ENCODE measurements at regions not wholly inside any gene's neighbourhood (a gene's known extent, or its start where the extent isn't known, plus 50 kb on each side); places are given as distances from the start of the nearest gene placed in this dataset.

DNA sequence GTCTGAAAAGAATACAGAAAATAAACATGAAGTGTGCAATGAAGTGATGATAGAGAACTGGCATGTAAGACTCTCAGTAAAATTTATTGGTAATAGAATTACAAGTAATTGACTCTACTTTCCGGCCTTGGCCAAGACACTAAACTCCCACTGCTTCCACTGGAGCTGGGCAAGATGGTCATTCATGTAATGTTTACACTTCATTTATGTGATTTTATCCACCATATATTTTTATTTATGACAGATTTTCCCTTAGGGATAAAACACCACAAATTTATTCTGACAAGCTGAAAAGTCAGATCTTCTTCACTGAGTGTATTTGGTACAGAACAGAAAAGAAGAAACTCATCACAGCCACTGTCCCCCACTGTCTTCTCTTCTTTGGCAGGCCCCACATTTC lies 191.9 kb downstream of the SLC39A8 start:
- Mint-ChIP-seq H3K9me3 (ENCODE audit: unreplicated experiment) (no peaks in the 10 kb centered on the region), H3K4me1 (ENCODE audit: low read depth, unreplicated experiment) (no peaks in the 10 kb centered on the region), H3K27ac (ENCODE audit: unreplicated experiment) (no peak overlapping the region), H3K27me3 (ENCODE audit: low read depth, unreplicated experiment) (no peaks in the 10 kb centered on the region), H3K4me3 (ENCODE audit: unreplicated experiment) (no peak overlapping the region), H3K36me3 (ENCODE audit: low read depth, unreplicated experiment) (no peaks in the 10 kb centered on the region)
- H3K4me1 ChIP-seq (ENCODE audit: insufficient read depth, low read length), result no peaks in the 10 kb centered on the region
- no peak overlapping the region for H3K4me2 ChIP-seq (ENCODE audit: low read length)
- no peak overlapping the region for H2AFZ ChIP-seq (ENCODE audit: low read depth, low read length)
- no peak overlapping the region for H3K27ac ChIP-seq (ENCODE audit: low read depth, low read length)
- H3K79me2 ChIP-seq (ENCODE audit: insufficient read depth, low read length), result no peaks in the 10 kb centered on the region
- TF ChIP-seq EZH2 (IDR thresholded peaks at IDR 0.05; ENCODE audit: insufficient read depth, low read length), result no peak
- TF ChIP-seq, protein P1, sequence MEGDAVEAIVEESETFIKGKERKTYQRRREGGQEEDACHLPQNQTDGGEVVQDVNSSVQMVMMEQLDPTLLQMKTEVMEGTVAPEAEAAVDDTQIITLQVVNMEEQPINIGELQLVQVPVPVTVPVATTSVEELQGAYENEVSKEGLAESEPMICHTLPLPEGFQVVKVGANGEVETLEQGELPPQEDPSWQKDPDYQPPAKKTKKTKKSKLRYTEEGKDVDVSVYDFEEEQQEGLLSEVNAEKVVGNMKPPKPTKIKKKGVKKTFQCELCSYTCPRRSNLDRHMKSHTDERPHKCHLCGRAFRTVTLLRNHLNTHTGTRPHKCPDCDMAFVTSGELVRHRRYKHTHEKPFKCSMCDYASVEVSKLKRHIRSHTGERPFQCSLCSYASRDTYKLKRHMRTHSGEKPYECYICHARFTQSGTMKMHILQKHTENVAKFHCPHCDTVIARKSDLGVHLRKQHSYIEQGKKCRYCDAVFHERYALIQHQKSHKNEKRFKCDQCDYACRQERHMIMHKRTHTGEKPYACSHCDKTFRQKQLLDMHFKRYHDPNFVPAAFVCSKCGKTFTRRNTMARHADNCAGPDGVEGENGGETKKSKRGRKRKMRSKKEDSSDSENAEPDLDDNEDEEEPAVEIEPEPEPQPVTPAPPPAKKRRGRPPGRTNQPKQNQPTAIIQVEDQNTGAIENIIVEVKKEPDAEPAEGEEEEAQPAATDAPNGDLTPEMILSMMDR (IDR thresholded peaks at IDR 0.05; ENCODE audit: insufficient read depth, low read depth, low read length), result no peak
- no peak overlapping the region for H3K9ac ChIP-seq (ENCODE audit: low read length)
- FAIRE-seq (no peak), DNase-seq (ENCODE audit: low read depth) (no peak)
- no peaks in the 10 kb centered on the region for H3K9me3 ChIP-seq (ENCODE audit: insufficient read depth, low read depth, low read length)
- no peak overlapping the region for H3K4me3 ChIP-seq (ENCODE audit: insufficient read depth, low read depth, low read length)
- H4K20me1 ChIP-seq (ENCODE audit: insufficient read depth, low read length), result no peaks in the 10 kb centered on the region
- no peaks in the 10 kb centered on the region for H3K36me3 ChIP-seq (ENCODE audit: insufficient read depth, low read length)
- H3K27me3 ChIP-seq (ENCODE audit: insufficient read depth, low read length), result no peaks in the 10 kb centered on the region

DNA sequence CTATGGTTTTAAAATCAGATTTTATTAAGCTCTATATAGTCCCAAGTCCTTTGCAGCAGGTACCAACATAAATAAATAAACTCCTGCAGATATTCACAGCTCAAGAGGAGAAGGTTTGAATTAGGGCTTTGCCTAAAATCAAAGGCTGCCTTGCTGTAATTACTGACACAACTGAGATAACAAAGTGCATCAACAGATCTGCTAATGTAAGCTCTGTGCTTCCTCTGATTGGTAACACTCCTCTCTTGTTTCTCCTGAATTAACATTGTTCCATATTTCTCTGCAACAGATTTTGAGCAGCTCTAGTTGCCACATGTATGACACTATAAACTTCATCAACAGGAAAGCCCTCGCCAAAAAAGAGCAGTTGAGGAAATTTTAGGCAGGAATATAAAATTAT lies 193.6 kb downstream of the SLC39A8 start:
- no peak overlapping the region for H2AFZ ChIP-seq (ENCODE audit: low read depth, low read length)

DNA sequence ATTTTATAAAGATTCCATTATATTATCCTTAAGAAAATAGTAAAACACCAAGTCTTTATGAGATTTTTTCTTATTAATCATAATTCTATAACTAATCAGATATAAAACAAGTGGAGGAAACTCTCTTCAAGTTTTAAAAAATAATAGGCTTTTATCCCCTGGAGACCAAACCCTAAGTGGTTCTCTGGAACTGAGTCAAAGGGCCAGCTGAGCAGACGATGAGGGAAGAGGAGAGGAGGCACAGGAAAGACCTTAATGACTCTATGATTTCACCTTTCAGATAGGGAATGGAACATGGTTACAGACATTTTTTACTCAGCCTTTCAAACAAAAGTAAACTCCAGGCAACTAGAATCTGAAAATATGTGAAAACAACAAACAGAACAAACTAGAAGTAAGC lies 201.8 kb downstream of the SLC39A8 start:
- no peak overlapping the region for H3K4me3 ChIP-seq (ENCODE audit: insufficient read depth, low read depth, low read length)
- DNase-seq (ENCODE audit: low read depth) (no peak), FAIRE-seq (no peak)
- Mint-ChIP-seq H3K36me3 (ENCODE audit: low read depth, unreplicated experiment) (no peaks in the 10 kb centered on the region), H3K27ac (ENCODE audit: unreplicated experiment) (no peak overlapping the region), H3K4me1 (ENCODE audit: low read depth, unreplicated experiment) (peaks cover 21% of the 10 kb centered on the region), H3K27me3 (ENCODE audit: low read depth, unreplicated experiment) (no peaks in the 10 kb centered on the region), H3K4me3 (ENCODE audit: unreplicated experiment) (no peak overlapping the region), H3K9me3 (ENCODE audit: unreplicated experiment) (no peaks in the 10 kb centered on the region)
- TF ChIP-seq EZH2 (IDR thresholded peaks at IDR 0.05; ENCODE audit: insufficient read depth, low read length), result no peak
- TF ChIP-seq, protein P1 (IDR thresholded peaks at IDR 0.05; ENCODE audit: insufficient read depth, low read depth, low read length), result no peak
- H3K79me2 ChIP-seq (ENCODE audit: insufficient read depth, low read length), result no peaks in the 10 kb centered on the region
- H3K4me1 ChIP-seq (ENCODE audit: insufficient read depth, low read length), result peaks cover 11% of the 10 kb centered on the region
- no peaks in the 10 kb centered on the region for H3K36me3 ChIP-seq (ENCODE audit: insufficient read depth, low read length)
- no peak overlapping the region for H3K9ac ChIP-seq (ENCODE audit: low read length)
- no peak overlapping the region for H2AFZ ChIP-seq (ENCODE audit: low read depth, low read length)
- H3K27ac ChIP-seq (ENCODE audit: low read depth, low read length), result no peak overlapping the region
- H3K4me2 ChIP-seq (ENCODE audit: low read length), result no peak overlapping the region
- H3K9me3 ChIP-seq (ENCODE audit: insufficient read depth, low read depth, low read length), result no peaks in the 10 kb centered on the region
- no peaks in the 10 kb centered on the region for H4K20me1 ChIP-seq (ENCODE audit: insufficient read depth, low read length)
- H3K27me3 ChIP-seq (ENCODE audit: insufficient read depth, low read length), result no peaks in the 10 kb centered on the region

More for the DNA sequence above, 193.6 kb downstream of the SLC39A8 start:
- no peaks in the 10 kb centered on the region for H3K36me3 Mint-ChIP-seq (ENCODE audit: low read depth, unreplicated experiment)
- H3K4me2 ChIP-seq (ENCODE audit: low read length), result no peak overlapping the region
- H3K4me3 Mint-ChIP-seq (ENCODE audit: unreplicated experiment), result no peak overlapping the region
- H3K4me1 Mint-ChIP-seq (ENCODE audit: low read depth, unreplicated experiment), result no peaks in the 10 kb centered on the region
- H3K27me3 Mint-ChIP-seq (ENCODE audit: low read depth, unreplicated experiment), result no peaks in the 10 kb centered on the region
- H3K9me3 ChIP-seq (ENCODE audit: insufficient read depth, low read depth, low read length), result no peaks in the 10 kb centered on the region
- H3K27ac Mint-ChIP-seq (ENCODE audit: unreplicated experiment), result no peak overlapping the region
- no peaks in the 10 kb centered on the region for H3K4me1 ChIP-seq (ENCODE audit: insufficient read depth, low read length)
- no peaks in the 10 kb centered on the region for H4K20me1 ChIP-seq (ENCODE audit: insufficient read depth, low read length)
- TF ChIP-seq, protein P1 (IDR thresholded peaks at IDR 0.05; ENCODE audit: insufficient read depth, low read depth, low read length), result no peak
- TF ChIP-seq EZH2 (IDR thresholded peaks at IDR 0.05; ENCODE audit: insufficient read depth, low read length), result no peak
- H3K9ac ChIP-seq (ENCODE audit: low read length), result no peak overlapping the region
- DNase-seq (ENCODE audit: low read depth) (no peak), FAIRE-seq (no peak)
- H3K4me3 ChIP-seq (ENCODE audit: insufficient read depth, low read depth, low read length), result no peak overlapping the region
- no peaks in the 10 kb centered on the region for H3K36me3 ChIP-seq (ENCODE audit: insufficient read depth, low read length)
- no peaks in the 10 kb centered on the region for H3K9me3 Mint-ChIP-seq (ENCODE audit: unreplicated experiment)
- H3K27ac ChIP-seq (ENCODE audit: low read depth, low read length), result no peak overlapping the region
- no peaks in the 10 kb centered on the region for H3K27me3 ChIP-seq (ENCODE audit: insufficient read depth, low read length)
- no peaks in the 10 kb centered on the region for H3K79me2 ChIP-seq (ENCODE audit: insufficient read depth, low read length)

Data from astrocyte (in vitro differentiated cells and primary cell).